BJ (cell line): ENCODE measurements at regions not wholly inside any gene's neighbourhood (a gene's known extent, or its start where the extent isn't known, plus 50 kb on each side); places are given as distances from the start of the nearest gene placed in this dataset.

ENCODE experiments used
- CTCF ChIA-PET: fragments of 350-600 bp; formaldehyde crosslinking; extraction: SDS; loops from one replicate; lab custom pipeline; 2021; ENCODE audit warnings: antibody characterized with exemption, inconsistent platforms; lab: Yijun Ruan, JAX
- POLR2A ChIA-PET: fragments of 300-600 bp; sonication (Branson Sonifier 250); formaldehyde crosslinking; extraction: SDS; loops from one replicate; lab custom pipeline; 2021; ENCODE audit warnings: antibody characterized with exemption; lab: Charles Lee
- DNase-seq: peaks from one replicate; pipeline ENCODE4 v3.0.0-alpha.2; 2011; ENCODE audit warnings: low read depth
- H3K27me3 ChIP-seq: 2 replicates; pipeline ENCODE4 v1.6.0; 2011; ENCODE audit warnings: low read length; ENCODE audit not compliant: control insufficient read depth, insufficient read depth
- H3K36me3 ChIP-seq: 2 replicates; pipeline ENCODE4 v1.5.1; 2011; ENCODE audit warnings: low read length; ENCODE audit not compliant: control insufficient read depth, insufficient read depth
- H3K4me3 ChIP-seq: 2 replicates; pipeline ENCODE4 v1.5.1; 2011; ENCODE audit warnings: low read depth, mild to moderate bottlenecking, control low read depth, low read length
- TF ChIP-seq, protein P1 (sequence below): IDR thresholded peaks from 2 replicates; pipeline ENCODE4 v1.5.1; 2011; ENCODE audit warnings: low read depth, mild to moderate bottlenecking, control low read depth, inconsistent platforms, low read length, moderate library complexity; ENCODE audit not compliant: insufficient read depth

DNA sequence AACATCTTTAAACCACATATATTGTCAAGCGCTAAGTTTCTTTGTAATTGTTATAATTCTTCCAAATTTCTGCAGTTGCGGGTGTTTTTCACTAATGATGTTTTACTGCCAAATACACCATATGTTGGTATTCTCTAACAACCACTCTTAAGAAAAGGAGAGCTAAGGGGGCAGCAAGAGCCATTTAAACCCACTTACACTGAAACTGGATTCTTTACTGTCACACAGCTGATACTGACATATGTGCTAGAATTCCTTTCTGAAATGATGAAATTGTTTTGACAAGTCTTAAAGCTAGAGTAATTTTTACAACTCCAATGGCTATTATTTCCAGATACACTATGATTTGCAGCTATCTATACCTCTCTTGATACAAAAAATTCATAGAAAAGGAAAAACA, 483.1 kb downstream of the CDH11 start:
- CTCF ChIA-PET, result interaction anchor here (1.3 kb wide), 1 partner anchor 11 kb away, joined by 3 read pairs; no protein-coding TSS in a partner anchor

DNA sequence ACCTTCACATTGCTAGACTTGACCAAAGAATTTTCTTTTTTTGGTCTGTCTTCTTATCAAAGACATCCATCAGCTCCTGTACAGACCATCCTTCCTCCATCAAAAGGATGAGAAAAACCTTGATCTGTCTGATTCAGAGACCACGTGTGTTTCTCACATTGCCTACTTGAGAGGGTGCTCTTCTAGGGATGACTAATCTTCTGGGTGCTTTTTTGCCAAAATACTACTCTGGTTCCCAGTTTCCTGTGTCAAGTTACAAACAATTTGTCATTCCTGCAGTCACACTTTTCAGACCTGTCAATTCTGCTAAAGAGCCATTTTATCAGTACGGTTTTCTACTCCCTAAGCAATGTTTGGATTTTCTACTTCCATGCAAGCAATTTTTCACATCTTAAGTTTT, 492.2 kb downstream of the CDH11 start:
- CTCF ChIA-PET, result no interaction called here
- Histone ChIP-seq H3K27me3 (no peaks in the 10 kb centered on the region), H3K4me3 (no peak overlapping the region), H3K36me3 (no peaks in the 10 kb centered on the region)
- TF ChIP-seq, protein P1, sequence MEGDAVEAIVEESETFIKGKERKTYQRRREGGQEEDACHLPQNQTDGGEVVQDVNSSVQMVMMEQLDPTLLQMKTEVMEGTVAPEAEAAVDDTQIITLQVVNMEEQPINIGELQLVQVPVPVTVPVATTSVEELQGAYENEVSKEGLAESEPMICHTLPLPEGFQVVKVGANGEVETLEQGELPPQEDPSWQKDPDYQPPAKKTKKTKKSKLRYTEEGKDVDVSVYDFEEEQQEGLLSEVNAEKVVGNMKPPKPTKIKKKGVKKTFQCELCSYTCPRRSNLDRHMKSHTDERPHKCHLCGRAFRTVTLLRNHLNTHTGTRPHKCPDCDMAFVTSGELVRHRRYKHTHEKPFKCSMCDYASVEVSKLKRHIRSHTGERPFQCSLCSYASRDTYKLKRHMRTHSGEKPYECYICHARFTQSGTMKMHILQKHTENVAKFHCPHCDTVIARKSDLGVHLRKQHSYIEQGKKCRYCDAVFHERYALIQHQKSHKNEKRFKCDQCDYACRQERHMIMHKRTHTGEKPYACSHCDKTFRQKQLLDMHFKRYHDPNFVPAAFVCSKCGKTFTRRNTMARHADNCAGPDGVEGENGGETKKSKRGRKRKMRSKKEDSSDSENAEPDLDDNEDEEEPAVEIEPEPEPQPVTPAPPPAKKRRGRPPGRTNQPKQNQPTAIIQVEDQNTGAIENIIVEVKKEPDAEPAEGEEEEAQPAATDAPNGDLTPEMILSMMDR, result no peak
- no peak for DNase-seq
- POLR2A ChIA-PET, result no interaction called here

More for the DNA sequence above, 483.1 kb downstream of the CDH11 start:
- POLR2A ChIA-PET, result no interaction called here
- H3K4me3 ChIP-seq, result no peak overlapping the region
- no peaks in the 10 kb centered on the region for H3K27me3 ChIP-seq
- no peak for DNase-seq
- H3K36me3 ChIP-seq, result no peaks in the 10 kb centered on the region
- TF ChIP-seq, protein P1, result no peak

DNA sequence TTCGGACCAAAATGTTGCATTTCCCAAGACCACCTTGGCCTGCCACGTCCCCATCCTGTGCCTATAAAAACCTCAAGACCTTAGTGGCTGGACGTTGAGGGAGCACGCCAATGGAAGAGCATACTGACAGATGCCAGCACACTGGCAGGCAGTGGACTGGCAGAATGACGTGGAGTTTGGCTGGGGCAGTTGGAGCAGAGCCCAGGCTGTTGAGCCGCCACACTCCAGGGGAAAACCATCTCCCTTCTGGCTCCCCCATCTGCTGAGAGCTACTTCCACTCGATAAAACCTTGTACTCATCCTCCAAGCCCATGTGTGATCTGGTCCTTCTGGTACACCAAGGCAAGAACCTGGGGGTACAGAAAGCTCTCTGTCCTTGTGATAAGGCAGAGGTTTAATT, 494.1 kb downstream of the CDH11 start:
- Histone ChIP-seq H3K27me3 (no peaks in the 10 kb centered on the region), H3K36me3 (no peaks in the 10 kb centered on the region), H3K4me3 (no peak overlapping the region)
- TF ChIP-seq, protein P1, result no peak
- CTCF ChIA-PET, result interaction anchor here (0.9 to 1.2 kb wide), 3 partner anchors 11 to 12 kb away, joined by 3 to 6 read pairs (median 3); no protein-coding TSS in a partner anchor
- no peak for DNase-seq
- POLR2A ChIA-PET, result no interaction called here

DNA sequence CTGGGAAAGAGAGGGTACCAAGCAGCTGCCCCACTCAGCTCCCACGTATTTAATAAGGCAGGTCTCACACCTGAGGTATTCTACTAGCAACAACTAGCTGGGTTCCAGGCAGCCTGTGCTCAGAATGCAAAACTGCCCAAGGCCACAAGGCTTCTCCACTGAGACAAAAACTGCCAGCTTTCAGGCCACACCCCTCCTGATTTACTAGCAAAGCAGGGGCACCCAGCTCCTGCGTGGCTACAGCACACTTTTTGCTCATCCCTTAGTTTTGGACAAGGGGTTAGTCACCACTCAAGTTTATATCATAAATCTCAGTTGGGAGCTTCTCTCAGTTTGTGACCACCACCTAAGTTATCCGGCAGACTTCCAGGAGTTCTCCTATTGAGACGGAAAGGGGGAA, 494.6 kb downstream of the CDH11 start:
- H3K4me3 ChIP-seq, result no peak overlapping the region
- TF ChIP-seq, protein P1, result no peak
- no peaks in the 10 kb centered on the region for H3K27me3 ChIP-seq
- H3K36me3 ChIP-seq, result no peaks in the 10 kb centered on the region
- CTCF ChIA-PET, result interaction anchor here (0.9 to 1.2 kb wide), 3 partner anchors 10 to 12 kb away, joined by 3 to 6 read pairs (median 3); no protein-coding TSS in a partner anchor
- no peak for DNase-seq
- POLR2A ChIA-PET, result no interaction called here

DNA sequence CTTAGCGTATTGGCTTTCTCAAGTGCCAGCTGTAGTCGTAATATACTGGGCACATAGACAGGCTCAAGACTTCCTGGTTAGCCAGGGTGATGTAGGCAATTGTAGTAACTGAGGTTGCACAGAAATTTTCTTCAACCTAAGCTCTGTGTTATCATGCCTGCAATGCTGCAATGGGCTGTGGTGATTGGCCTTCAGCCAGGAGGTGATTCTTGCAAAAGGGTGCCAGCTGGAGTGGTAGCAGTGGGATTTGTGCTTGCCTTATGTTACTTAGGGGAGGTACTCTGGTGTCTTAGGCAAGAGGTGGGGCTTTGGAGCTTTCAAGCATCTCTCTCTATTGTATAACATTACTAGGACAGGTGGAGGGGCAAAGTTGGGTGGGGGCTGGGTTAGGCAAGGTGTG, 495.1 kb downstream of the CDH11 start:
- POLR2A ChIA-PET, result no interaction called here
- CTCF ChIA-PET, result interaction anchor here (0.9 to 1.2 kb wide), 3 partner anchors 10 to 12 kb away, joined by 3 to 6 read pairs (median 3); no protein-coding TSS in a partner anchor
- DNase-seq, result no peak
- Histone ChIP-seq H3K4me3 (no peak overlapping the region), H3K36me3 (no peaks in the 10 kb centered on the region), H3K27me3 (no peaks in the 10 kb centered on the region)
- TF ChIP-seq, protein P1, result no peak
